ENCODE measurements at regions not wholly inside any gene's neighbourhood (a gene's known extent, or its start where the extent isn't known, plus 50 kb on each side); places are given as distances from the start of the nearest gene placed in this dataset.

DNA sequence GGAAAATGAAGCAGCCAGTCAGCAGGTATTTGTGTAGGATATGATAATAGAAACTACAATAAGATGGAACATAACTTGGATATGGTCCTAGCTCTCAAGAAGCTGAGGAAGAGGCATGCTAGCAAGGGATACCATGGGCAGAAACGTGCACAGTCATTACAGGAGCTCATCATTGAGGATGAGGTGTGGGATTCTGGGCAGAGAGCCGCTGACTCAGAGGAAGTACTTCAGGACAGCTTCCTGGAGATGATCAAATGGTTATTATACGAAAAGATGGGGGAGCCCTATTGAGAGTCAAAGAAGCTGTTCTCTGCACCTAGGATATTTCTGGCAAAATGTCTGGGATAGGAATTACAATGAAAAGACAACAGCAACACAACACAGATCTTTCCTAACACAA lies 116.0 kb upstream of the PDE5A start:
- Histone ChIP-seq H3K27ac (ENCODE audit: extremely low read depth, low read depth, low read length) (no peak overlapping the region), H3K9ac (ENCODE audit: insufficient read depth in 1 of 2, low read depth in 2 of 2, low read length in 2 of 2) (no peak overlapping the region), H2AFZ (ENCODE audit: low read depth, low read length) (no peak overlapping the region), H3K9me1 (ENCODE audit: control insufficient read depth, insufficient read depth, low read length) (no peaks in the 10 kb centered on the region), H3K27me3 (ENCODE audit: control insufficient read depth in 2 of 2, insufficient read depth in 2 of 2, low read length in 2 of 2) (no peaks in the 10 kb centered on the region), H3K36me3 (ENCODE audit: control insufficient read depth, insufficient read depth, low read length) (no peaks in the 10 kb centered on the region), H3K9me3 (replicated peaks; ENCODE audit: control insufficient read depth, insufficient read depth, low read depth, low read length) (no peaks in the 10 kb centered on the region), H3K4me2 (ENCODE audit: insufficient read depth, low read length) (no peak overlapping the region), H3K79me2 (ENCODE audit: control insufficient read depth, insufficient read depth, low read length) (no peaks in the 10 kb centered on the region), H4K20me1 (replicated peaks; ENCODE audit: control insufficient read depth, insufficient read depth, low read length) (no peaks in the 10 kb centered on the region), H3K4me3 (no peak overlapping the region), H3K4me1 (replicated peaks in 1 of 2; ENCODE audit: control insufficient read depth in 2 of 2, insufficient read depth in 2 of 2, low read length in 2 of 2) (no peaks in the 10 kb centered on the region)
- no peak for FAIRE-seq
- WGBS (ENCODE audit: insufficient coverage, low coverage, missing lambda C conversion rate), result 0% methylated on average over 3 of the region's 3 CpGs
- intact Hi-C loops (cut with micrococcal nuclease), result no loop called here
- no peak for DNase-seq (ENCODE audit: extremely low read depth in 1 of 4, low spot score in 3 of 4)
- BruUV-seq (replicated peaks), result no TSS peak
- no peak for ATAC-seq
- TF ChIP-seq MCM5 (IDR thresholded peaks at IDR 0.05; ENCODE audit: low read depth) (no peak), SMC3 (conservative IDR thresholded peaks at IDR 0.05; ENCODE audit: insufficient read depth, low read depth, low read length) (no peak), ZNF282 (CRISPR knock-in tag; IDR thresholded peaks at IDR 0.05) (no peak), ZNF124 (CRISPR knock-in tag; IDR thresholded peaks at IDR 0.05) (no peak)
- TF ChIP-seq, protein P1, sequence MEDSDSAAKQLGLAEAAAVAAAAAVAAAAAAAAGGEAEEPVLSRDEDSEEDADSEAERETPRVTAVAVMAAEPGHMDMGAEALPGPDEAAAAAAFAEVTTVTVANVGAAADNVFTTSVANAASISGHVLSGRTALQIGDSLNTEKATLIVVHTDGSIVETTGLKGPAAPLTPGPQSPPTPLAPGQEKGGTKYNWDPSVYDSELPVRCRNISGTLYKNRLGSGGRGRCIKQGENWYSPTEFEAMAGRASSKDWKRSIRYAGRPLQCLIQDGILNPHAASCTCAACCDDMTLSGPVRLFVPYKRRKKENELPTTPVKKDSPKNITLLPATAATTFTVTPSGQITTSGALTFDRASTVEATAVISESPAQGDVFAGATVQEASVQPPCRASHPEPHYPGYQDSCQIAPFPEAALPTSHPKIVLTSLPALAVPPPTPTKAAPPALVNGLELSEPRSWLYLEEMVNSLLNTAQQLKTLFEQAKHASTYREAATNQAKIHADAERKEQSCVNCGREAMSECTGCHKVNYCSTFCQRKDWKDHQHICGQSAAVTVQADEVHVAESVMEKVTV (CRISPR knock-in tag; IDR thresholded peaks at IDR 0.05), result no peak
- TF ChIP-seq, protein P2, sequence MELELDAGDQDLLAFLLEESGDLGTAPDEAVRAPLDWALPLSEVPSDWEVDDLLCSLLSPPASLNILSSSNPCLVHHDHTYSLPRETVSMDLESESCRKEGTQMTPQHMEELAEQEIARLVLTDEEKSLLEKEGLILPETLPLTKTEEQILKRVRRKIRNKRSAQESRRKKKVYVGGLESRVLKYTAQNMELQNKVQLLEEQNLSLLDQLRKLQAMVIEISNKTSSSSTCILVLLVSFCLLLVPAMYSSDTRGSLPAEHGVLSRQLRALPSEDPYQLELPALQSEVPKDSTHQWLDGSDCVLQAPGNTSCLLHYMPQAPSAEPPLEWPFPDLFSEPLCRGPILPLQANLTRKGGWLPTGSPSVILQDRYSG (tag; conservative IDR thresholded peaks at IDR 0.05; ENCODE audit: low read depth), result no peak
- TF ChIP-seq, protein P3, sequence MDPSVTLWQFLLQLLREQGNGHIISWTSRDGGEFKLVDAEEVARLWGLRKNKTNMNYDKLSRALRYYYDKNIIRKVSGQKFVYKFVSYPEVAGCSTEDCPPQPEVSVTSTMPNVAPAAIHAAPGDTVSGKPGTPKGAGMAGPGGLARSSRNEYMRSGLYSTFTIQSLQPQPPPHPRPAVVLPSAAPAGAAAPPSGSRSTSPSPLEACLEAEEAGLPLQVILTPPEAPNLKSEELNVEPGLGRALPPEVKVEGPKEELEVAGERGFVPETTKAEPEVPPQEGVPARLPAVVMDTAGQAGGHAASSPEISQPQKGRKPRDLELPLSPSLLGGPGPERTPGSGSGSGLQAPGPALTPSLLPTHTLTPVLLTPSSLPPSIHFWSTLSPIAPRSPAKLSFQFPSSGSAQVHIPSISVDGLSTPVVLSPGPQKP (CRISPR knock-in tag; IDR thresholded peaks at IDR 0.05), result no peak
- ChIA-PET POLR2A (no interaction called here), CTCF (ENCODE audit: low intra/inter-chr PET ratio) (no interaction called here)
- in situ Hi-C loops (cut with MboI), result no loop called here

Data from K562 (cell line).